Prostate gland (tissue), 2 donors: ENCODE measurements at regions not wholly inside any gene's neighbourhood (a gene's known extent, or its start where the extent isn't known, plus 50 kb on each side); places are given as distances from the start of the nearest gene placed in this dataset.
"Not testable (repeated sequence)": the region's sequence is repeated elsewhere in the genome, so short reads cannot be mapped to it uniquely, and the experiment has no call there.

Source experiments
- DNase-seq: peaks from one replicate; pipeline ENCODE4 v3.0.0-alpha.2; 2019; ENCODE audit warnings: low spot score
- H3K27ac ChIP-seq, 2 donors: fragments of 200-600 bp; sonication (generic); 2 replicates each; pipeline ENCODE4 v1.5.1; 2017 to 2019
- H3K27me3 ChIP-seq: fragments of 200-600 bp; sonication (generic); replicated peaks from 2 replicates; pipeline ENCODE4 v1.5.1; 2019; ENCODE audit not compliant: insufficient read depth
- H3K36me3 ChIP-seq, 2 donors: fragments of 200-600 bp; sonication (generic); 1 replicate in 1 of 2; 2 replicates in 1 of 2; pipeline versions ENCODE4 v1.5.1 to v1.8.1; 2017 to 2019
- H3K4me1 ChIP-seq: fragments of 200-600 bp; sonication (generic); replicated peaks from 2 replicates; pipeline ENCODE4 v1.5.1; 2019
- H3K4me3 ChIP-seq, 2 donors: fragments of 200-600 bp; sonication (generic); 2 replicates each; pipeline ENCODE4 v1.5.1; 2017 to 2019
- H3K9me3 ChIP-seq: fragments of 200-600 bp; sonication (generic); 2 replicates; pipeline ENCODE4 v1.5.1; 2017
- CTCF ChIP-seq, 4 experiments: fragments of 200-600 bp in 2 of 4; fragments of 450-650 bp in 2 of 4; sonication (generic) in 2 of 4; IDR thresholded peaks; 1 replicate in 3 of 4; 2 replicates in 1 of 4; pipeline ENCODE4 v1.5.1; 2016 to 2019; ENCODE audit warnings: antibody characterized with exemption in 4 of 4, mild to moderate bottlenecking in 2 of 4, moderate library complexity in 2 of 4
- POLR2A ChIP-seq: fragments of 450-650 bp; IDR thresholded peaks from one replicate; pipeline ENCODE4 v1.6.1; 2016; ENCODE audit warnings: antibody characterized with exemption, mild to moderate bottlenecking
- POLR2AphosphoS5 ChIP-seq: sonication (generic); formaldehyde crosslinking; IDR thresholded peaks from one replicate; pipeline ENCODE4 v1.6.1; 2017; ENCODE audit warnings: antibody characterized with exemption
- WGBS: methylation state at CpG from one replicate; pipeline ENCODE4 v1.1.5; 2018; 5-methylcytosine and 5-hydroxymethylcytosine counted together
- intact Hi-C: fragments of 100-400 bp; cut with DNase I; formaldehyde crosslinking; loops from one replicate; pipeline ENCODE4 v1.14.2; 2022

GRCh38 chr18:961644-962355 lies 57.1 kb downstream of the ADCYAP1 start:
- no peak for DNase-seq
- no peak for TF ChIP-seq POLR2AphosphoS5
- no peak for TF ChIP-seq POLR2A
- TF ChIP-seq CTCF (IDR thresholded peaks at IDR 0.05) = peak; percentile 52 to 80 (median 55)
- intact Hi-C loops = loop anchor here (10.0 kb wide), 1 partner anchor 97 kb away; no protein-coding TSS in a partner anchor
- H3K4me1 ChIP-seq = no peaks in the 10 kb centered on the region
- 18% methylated on average over 19 of the region's 19 CpGs for WGBS
- H3K27me3 ChIP-seq = no peaks in the 10 kb centered on the region
- H3K36me3 ChIP-seq = no peaks in the 10 kb centered on the region
- no peak overlapping the region for H3K27ac ChIP-seq
- no peaks in the 10 kb centered on the region for H3K9me3 ChIP-seq
- H3K4me3 ChIP-seq = no peak overlapping the region

GRCh38 chr18:963276-963675 lies 58.6 kb downstream of the ADCYAP1 start:
- H3K9me3 ChIP-seq = no peaks in the 10 kb centered on the region
- no peaks in the 10 kb centered on the region for H3K27me3 ChIP-seq
- no peak overlapping the region for H3K27ac ChIP-seq
- H3K36me3 ChIP-seq = no peaks in the 10 kb centered on the region
- no peak for DNase-seq
- H3K4me3 ChIP-seq = no peak overlapping the region
- WGBS = 81% methylated on average over 2 of the region's 2 CpGs
- intact Hi-C loops = loop anchor here (10.0 kb wide), 1 partner anchor 98 kb away; no protein-coding TSS in a partner anchor
- no peak for TF ChIP-seq CTCF (IDR thresholded peaks at IDR 0.05)
- no peaks in the 10 kb centered on the region for H3K4me1 ChIP-seq

- H3K27ac ChIP-seq = no peak overlapping the region
- no peaks in the 10 kb centered on the region for H3K9me3 ChIP-seq
- H3K36me3 ChIP-seq = no peaks in the 10 kb centered on the region
- DNase-seq = no peak
- no peak for TF ChIP-seq POLR2A
- intact Hi-C loops = loop anchor here (10.0 kb wide), 1 partner anchor 101 kb away; no protein-coding TSS in a partner anchor
- H3K4me3 ChIP-seq = no peak overlapping the region
- no peaks in the 10 kb centered on the region for H3K27me3 ChIP-seq
- 89% methylated on average over 11 of the region's 11 CpGs for WGBS
- H3K4me1 ChIP-seq = no peaks in the 10 kb centered on the region
Measured at GRCh38 chr18:965921-966758, 61.5 kb downstream of the ADCYAP1 start.

- no peak for DNase-seq
- intact Hi-C loops = loop anchor here (10.0 kb wide), 1 partner anchor 102 kb away; no protein-coding TSS in a partner anchor
- Histone ChIP-seq H3K27ac (no peak overlapping the region), H3K9me3 (no peaks in the 10 kb centered on the region), H3K4me1 (no peaks in the 10 kb centered on the region), H3K36me3 (no peaks in the 10 kb centered on the region), H3K4me3 (no peak overlapping the region), H3K27me3 (no peaks in the 10 kb centered on the region)
- TF ChIP-seq POLR2A = no peak
- no peak for TF ChIP-seq POLR2AphosphoS5
- TF ChIP-seq CTCF (IDR thresholded peaks at IDR 0.05) = no peak
- 72% methylated on average over 8 of the region's 8 CpGs for WGBS
Measured at GRCh38 chr18:966759-967576, 62.3 kb downstream of the ADCYAP1 start.

- H3K36me3 ChIP-seq, H3K4me1 ChIP-seq, H3K4me3 ChIP-seq, H3K27me3 ChIP-seq, H3K9me3 ChIP-seq, DNase-seq, H3K27ac ChIP-seq: not testable (repeated sequence)
- intact Hi-C loops = loop anchor here (10.0 kb wide), 1 partner anchor 104 kb away; no protein-coding TSS in a partner anchor
- WGBS = 90% methylated on average over 1 of the region's 1 CpG
Measured at GRCh38 chr18:968910-969309, 64.2 kb downstream of the ADCYAP1 start.

- intact Hi-C loops = loop anchor here (10.0 kb wide), 1 partner anchor 105 kb away; no protein-coding TSS in a partner anchor
- H3K36me3 ChIP-seq, H3K27me3 ChIP-seq, H3K4me3 ChIP-seq, DNase-seq, H3K9me3 ChIP-seq, H3K4me1 ChIP-seq, H3K27ac ChIP-seq: not testable (repeated sequence)
- 79% methylated on average over 3 of the region's 3 CpGs for WGBS
Measured at GRCh38 chr18:969311-969710, 64.6 kb downstream of the ADCYAP1 start.

GRCh38 chr18:974606-975005 lies 69.9 kb downstream of the ADCYAP1 start:
- H3K4me1 ChIP-seq, H3K4me3 ChIP-seq, H3K27me3 ChIP-seq, H3K9me3 ChIP-seq, H3K27ac ChIP-seq, DNase-seq, intact Hi-C loops, H3K36me3 ChIP-seq: not testable (repeated sequence)
- WGBS = 93% methylated on average over 4 of the region's 6 CpGs

GRCh38 chr18:976393-977128 lies 71.9 kb downstream of the ADCYAP1 start:
- 83% methylated on average over 14 of the region's 37 CpGs for WGBS

More at GRCh38 chr18:976393-977128, 71.9 kb downstream of the ADCYAP1 start:
- H3K27ac ChIP-seq, H3K4me1 ChIP-seq, H3K9me3 ChIP-seq, H3K36me3 ChIP-seq, intact Hi-C loops, DNase-seq, H3K4me3 ChIP-seq, H3K27me3 ChIP-seq: not testable (repeated sequence)
